ENCODE measurements at regions not wholly inside any gene's neighbourhood (a gene's known extent, or its start where the extent isn't known, plus 50 kb on each side); places are given as distances from the start of the nearest gene placed in this dataset.
"Not testable (repeated sequence)": the region's sequence is repeated elsewhere in the genome, so short reads cannot be mapped to it uniquely, and the experiment has no call there.

DNA sequence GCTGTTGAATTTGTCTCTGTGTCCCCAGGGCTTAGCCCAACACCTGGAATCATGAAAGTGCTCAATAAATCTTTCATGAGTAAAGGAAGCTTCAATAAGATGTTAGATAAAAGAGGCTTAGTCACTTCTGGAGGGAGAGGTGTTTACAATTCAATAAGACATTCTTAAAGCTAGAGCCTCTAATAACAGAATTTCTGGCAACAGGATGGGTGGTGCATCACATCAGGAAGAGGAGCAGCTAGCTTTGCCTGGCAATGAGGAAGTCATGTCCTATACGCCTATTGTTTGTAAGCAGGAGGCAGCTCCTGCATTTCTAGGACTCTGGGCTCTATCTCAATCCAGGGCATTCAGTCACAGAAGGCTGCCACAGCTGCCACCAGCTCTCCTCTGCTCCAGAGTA is 638.5 kb downstream of the EPM2A start:
- no peaks in the 10 kb centered on the region for H3K9me3 ChIP-seq (ENCODE audit: control insufficient read depth, insufficient read depth, low read depth, low read length)
- TF ChIP-seq TCF7L2 (IDR thresholded peaks at IDR 0.05; ENCODE audit: low read depth, low read length): 0 out of 2 replicates have a peak, but pooled peaks have one; percentile 20
- TF ChIP-seq, protein P1, sequence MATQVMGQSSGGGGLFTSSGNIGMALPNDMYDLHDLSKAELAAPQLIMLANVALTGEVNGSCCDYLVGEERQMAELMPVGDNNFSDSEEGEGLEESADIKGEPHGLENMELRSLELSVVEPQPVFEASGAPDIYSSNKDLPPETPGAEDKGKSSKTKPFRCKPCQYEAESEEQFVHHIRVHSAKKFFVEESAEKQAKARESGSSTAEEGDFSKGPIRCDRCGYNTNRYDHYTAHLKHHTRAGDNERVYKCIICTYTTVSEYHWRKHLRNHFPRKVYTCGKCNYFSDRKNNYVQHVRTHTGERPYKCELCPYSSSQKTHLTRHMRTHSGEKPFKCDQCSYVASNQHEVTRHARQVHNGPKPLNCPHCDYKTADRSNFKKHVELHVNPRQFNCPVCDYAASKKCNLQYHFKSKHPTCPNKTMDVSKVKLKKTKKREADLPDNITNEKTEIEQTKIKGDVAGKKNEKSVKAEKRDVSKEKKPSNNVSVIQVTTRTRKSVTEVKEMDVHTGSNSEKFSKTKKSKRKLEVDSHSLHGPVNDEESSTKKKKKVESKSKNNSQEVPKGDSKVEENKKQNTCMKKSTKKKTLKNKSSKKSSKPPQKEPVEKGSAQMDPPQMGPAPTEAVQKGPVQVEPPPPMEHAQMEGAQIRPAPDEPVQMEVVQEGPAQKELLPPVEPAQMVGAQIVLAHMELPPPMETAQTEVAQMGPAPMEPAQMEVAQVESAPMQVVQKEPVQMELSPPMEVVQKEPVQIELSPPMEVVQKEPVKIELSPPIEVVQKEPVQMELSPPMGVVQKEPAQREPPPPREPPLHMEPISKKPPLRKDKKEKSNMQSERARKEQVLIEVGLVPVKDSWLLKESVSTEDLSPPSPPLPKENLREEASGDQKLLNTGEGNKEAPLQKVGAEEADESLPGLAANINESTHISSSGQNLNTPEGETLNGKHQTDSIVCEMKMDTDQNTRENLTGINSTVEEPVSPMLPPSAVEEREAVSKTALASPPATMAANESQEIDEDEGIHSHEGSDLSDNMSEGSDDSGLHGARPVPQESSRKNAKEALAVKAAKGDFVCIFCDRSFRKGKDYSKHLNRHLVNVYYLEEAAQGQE (IDR thresholded peaks at IDR 0.05; ENCODE audit: insufficient read depth in 1 of 2, low read depth in 2 of 2, low read length in 1 of 2): no peak
- CTCF ChIA-PET: no interaction called here
- no peak overlapping the region for H3K27ac ChIP-seq (ENCODE audit: low read length)
- no peak overlapping the region for H3K4me3 ChIP-seq (ENCODE audit: low read depth in 2 of 2, low read length in 2 of 2)
- POLR2A ChIA-PET: no interaction called here
- H3K4me1 ChIP-seq (ENCODE audit: control insufficient read depth, insufficient read depth, low read length): no peaks in the 10 kb centered on the region
- no TSS peak for BruUV-seq (replicated peaks)
- intact Hi-C loops (cut with micrococcal nuclease; ENCODE audit: unreplicated experiment): no loop called here
- in situ Hi-C loops (cut with HindIII; ENCODE audit: low pct_unique_long_range_greater_than_20kb, low sequenced_read_pairs): no loop called here
- ATAC-seq (no peak), DNase-seq (ENCODE audit: low read depth, low spot score) (no peak)
- H3K27me3 ChIP-seq (ENCODE audit: control insufficient read depth, insufficient read depth, low read length): no peaks in the 10 kb centered on the region
- no peaks in the 10 kb centered on the region for H3K36me3 ChIP-seq (ENCODE audit: control insufficient read depth, insufficient read depth, low read length)

- H3K27me3 ChIP-seq (ENCODE audit: control insufficient read depth, insufficient read depth, low read length); BruUV-seq (replicated peaks); H3K4me3 ChIP-seq (ENCODE audit: low read depth in 2 of 2, low read length in 2 of 2); POLR2A ChIA-PET; CTCF ChIA-PET; H3K4me1 ChIP-seq (ENCODE audit: control insufficient read depth, insufficient read depth, low read length); DNase-seq (ENCODE audit: low read depth, low spot score); in situ Hi-C loops (cut with HindIII; ENCODE audit: low pct_unique_long_range_greater_than_20kb, low sequenced_read_pairs); H3K27ac ChIP-seq (ENCODE audit: low read length); H3K9me3 ChIP-seq (ENCODE audit: control insufficient read depth, insufficient read depth, low read depth, low read length); H3K36me3 ChIP-seq (ENCODE audit: control insufficient read depth, insufficient read depth, low read length); ATAC-seq; intact Hi-C loops (cut with micrococcal nuclease; ENCODE audit: unreplicated experiment): not testable (repeated sequence)
Measured at GRCh38 chr6:145098127-145098526, 637.2 kb downstream of the EPM2A start.

DNA sequence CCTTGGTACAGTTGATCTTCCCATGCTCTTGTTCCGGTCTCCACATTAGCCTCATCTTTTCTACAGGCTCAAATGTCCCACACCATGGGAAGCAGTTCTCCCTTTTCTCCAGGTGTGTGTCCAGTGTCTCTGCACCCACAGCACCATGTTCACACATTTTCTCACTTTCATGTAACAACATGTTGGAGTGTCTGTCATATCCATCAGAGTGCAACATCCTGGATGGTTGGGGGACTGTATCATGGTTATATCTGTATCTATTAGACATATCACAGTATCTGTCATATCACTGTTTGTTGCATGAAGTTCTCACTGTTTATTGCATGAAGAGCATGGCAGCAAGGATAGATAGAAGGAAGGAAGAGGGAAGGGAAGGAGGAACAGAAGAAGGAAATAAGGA is 635.6 kb downstream of the EPM2A start:
- POLR2A ChIA-PET: no interaction called here
- in situ Hi-C loops (cut with HindIII; ENCODE audit: low pct_unique_long_range_greater_than_20kb, low sequenced_read_pairs) (no loop called here), intact Hi-C loops (cut with micrococcal nuclease; ENCODE audit: unreplicated experiment) (no loop called here)
- Histone ChIP-seq H3K4me1 (ENCODE audit: control insufficient read depth, insufficient read depth, low read length) (no peaks in the 10 kb centered on the region), H3K27ac (ENCODE audit: low read length) (no peak overlapping the region), H3K4me3 (ENCODE audit: low read depth in 2 of 2, low read length in 2 of 2) (no peak overlapping the region), H3K9me3 (ENCODE audit: control insufficient read depth, insufficient read depth, low read depth, low read length) (no peaks in the 10 kb centered on the region), H3K36me3 (ENCODE audit: control insufficient read depth, insufficient read depth, low read length) (no peaks in the 10 kb centered on the region), H3K27me3 (ENCODE audit: control insufficient read depth, insufficient read depth, low read length) (no peaks in the 10 kb centered on the region)
- no peak for TF ChIP-seq CTCF (IDR thresholded peaks at IDR 0.05)
- no peak for TF ChIP-seq SIN3A (IDR thresholded peaks at IDR 0.05; ENCODE audit: borderline replicate concordance, insufficient read depth, low read depth, low read length)
- TF ChIP-seq TCF7L2 (IDR thresholded peaks at IDR 0.05; ENCODE audit: low read depth, low read length): no peak
- TF ChIP-seq, protein P1 (IDR thresholded peaks at IDR 0.05; ENCODE audit: insufficient read depth in 1 of 2, low read depth in 2 of 2, low read length in 1 of 2): no peak
- no peak for TF ChIP-seq POLR2AphosphoS5 (IDR thresholded peaks at IDR 0.05; ENCODE audit: low read depth, low read length)
- ATAC-seq (no peak), DNase-seq (ENCODE audit: low read depth, low spot score) (no peak)
- CTCF ChIA-PET: no interaction called here
- no TSS peak for BruUV-seq (replicated peaks)
